A673 (cell line): ENCODE measurements at regions not wholly inside any gene's neighbourhood (a gene's known extent, or its start where the extent isn't known, plus 50 kb on each side); places are given as distances from the start of the nearest gene placed in this dataset.

Source experiments
- BruUV-seq: library from RNA; stranded (reverse); fragments of 400-500 nt; replicated peaks from 2 replicates; lab custom pipeline; 2021; lab: Mats Ljungman, UMichigan
- CTCF ChIA-PET: fragments of 300-600 bp; sonication (Branson Sonifier 250); formaldehyde crosslinking; loops from one replicate; lab custom pipeline; 2022; ENCODE audit warnings: antibody characterized with exemption; lab: Charles Lee
- POLR2A ChIA-PET: fragments of 300-600 bp; sonication (Branson Sonifier 250); formaldehyde crosslinking; loops from one replicate; lab custom pipeline; 2022; ENCODE audit warnings: antibody characterized with exemption; ENCODE audit not compliant: low non-redundant PET; lab: Charles Lee
- DNase-seq: peaks from one replicate; pipeline ENCODE4 v3.0.0-alpha.2; 2015; ENCODE audit warnings: low spot score
- H3K27ac ChIP-seq: fragments of 200-600 bp; sonication (generic); 2 replicates; pipeline ENCODE4 v1.5.1; 2016; ENCODE audit warnings: mixed run types, low read depth, mild to moderate bottlenecking, mixed read lengths, antibody characterized with exemption, low read length; ENCODE audit not compliant: poor library complexity, severe bottlenecking
- H3K27me3 ChIP-seq: fragments of 200-600 bp; sonication (generic); replicated peaks from 2 replicates; pipeline ENCODE4 v1.6.1; 2017; ENCODE audit warnings: mixed run types, low read depth, mild to moderate bottlenecking, mixed read lengths, antibody characterized with exemption, low read length; ENCODE audit not compliant: insufficient read depth, poor library complexity
- H3K36me3 ChIP-seq: fragments of 200-600 bp; sonication (generic); 2 replicates; pipeline ENCODE4 v1.6.1; 2016; ENCODE audit warnings: mixed run types, mild to moderate bottlenecking, mixed read lengths, antibody characterized with exemption, low read length; ENCODE audit not compliant: insufficient read depth, poor library complexity, severe bottlenecking
- H3K4me1 ChIP-seq: fragments of 200-600 bp; sonication (generic); 2 replicates; pipeline ENCODE4 v1.6.1; 2017; ENCODE audit warnings: mixed run types, mild to moderate bottlenecking, mixed read lengths, antibody characterized with exemption, low read length; ENCODE audit not compliant: insufficient read depth, poor library complexity, severe bottlenecking
- H3K4me3 ChIP-seq: fragments of 200-600 bp; sonication (generic); 2 replicates; pipeline ENCODE4 v1.5.1; 2016; ENCODE audit warnings: low read depth, mixed run types, mild to moderate bottlenecking, mixed read lengths, low read length; ENCODE audit not compliant: poor library complexity, severe bottlenecking
- H3K9me3 ChIP-seq: fragments of 200-600 bp; sonication (generic); 2 replicates; pipeline ENCODE4 v1.6.1; 2016; ENCODE audit warnings: mixed run types, low read depth, mild to moderate bottlenecking, mixed read lengths, antibody characterized with exemption, low read length; ENCODE audit not compliant: poor library complexity, severe bottlenecking
- EZH2 ChIP-seq: fragments of 200-600 bp; sonication (generic); IDR thresholded peaks from 2 replicates; pipeline ENCODE4 v1.6.1; 2017; ENCODE audit warnings: borderline replicate concordance, low read depth, mild to moderate bottlenecking, mixed read lengths, antibody characterized with exemption, low read length; ENCODE audit not compliant: poor library complexity, severe bottlenecking
- intact Hi-C: fragments of 100-400 bp; cut with micrococcal nuclease; formaldehyde crosslinking; loops from one replicate; pipeline ENCODE4 v1.10.0; 2022; ENCODE audit not compliant: unreplicated experiment
- TF ChIP-seq, protein P1 (sequence below): fragments of 300-800, 200-600 bp; sonication (generic); conservative IDR thresholded peaks from 2 replicates; pipeline ENCODE4 v1.5.1; 2017; ENCODE audit warnings: low read depth, mild to moderate bottlenecking, antibody characterized with exemption, low read length, moderate library complexity, mixed read lengths

DNA sequence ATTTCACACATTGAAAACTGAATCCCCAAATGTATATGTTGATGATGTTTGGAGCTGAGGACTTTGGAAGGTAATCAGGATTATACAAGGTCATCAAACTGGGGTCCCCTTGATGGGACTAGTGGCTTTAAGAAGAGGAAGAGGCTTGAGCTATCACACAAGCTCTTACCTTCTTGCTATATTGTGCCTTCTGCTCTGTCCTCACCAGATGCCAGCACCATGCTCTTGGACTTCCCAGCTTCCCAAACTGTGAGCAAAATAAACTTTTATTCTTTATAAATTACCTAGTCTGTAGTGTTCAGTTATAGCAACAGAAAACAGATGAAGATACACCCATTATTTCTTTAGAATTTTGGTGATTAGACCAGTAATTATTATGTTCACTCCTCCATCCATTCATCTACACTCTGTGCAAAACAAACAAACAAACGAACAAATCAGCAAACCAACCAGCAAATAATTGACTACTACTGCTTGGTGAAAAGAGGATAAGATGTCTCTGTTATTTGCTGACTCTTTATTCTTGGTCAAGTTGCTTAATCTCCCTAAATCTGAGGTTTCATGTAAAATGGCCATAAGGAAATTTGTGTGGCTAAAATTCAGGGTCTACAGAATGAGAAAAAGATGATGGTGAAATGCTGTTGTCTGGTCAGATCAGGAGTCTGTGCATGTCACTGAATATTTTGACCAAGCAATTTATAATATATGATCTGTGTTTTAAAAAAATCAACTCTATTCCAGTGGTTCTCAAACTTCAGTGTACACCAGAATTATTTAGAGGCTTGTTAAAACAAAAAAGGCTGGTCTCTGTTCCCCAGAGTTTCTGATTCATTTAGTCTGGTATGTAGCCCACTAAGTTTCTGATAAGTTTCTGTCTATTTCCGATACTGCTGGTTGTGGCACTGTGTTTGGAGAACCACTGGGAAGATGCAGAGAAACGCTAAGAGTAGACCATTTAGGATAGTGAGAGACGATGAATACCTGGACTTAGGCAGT lies 854.1 kb downstream of the MAT2B start:
- Histone ChIP-seq H3K4me1 (no peaks in the 10 kb centered on the region), H3K36me3 (no peaks in the 10 kb centered on the region), H3K27ac (no peak overlapping the region), H3K27me3 (peaks cover 28% of the 10 kb centered on the region), H3K9me3 (no peaks in the 10 kb centered on the region), H3K4me3 (no peak overlapping the region)
- no peak for DNase-seq
- intact Hi-C loops: no loop called here
- TF ChIP-seq EZH2: no peak
- TF ChIP-seq, protein P1, sequence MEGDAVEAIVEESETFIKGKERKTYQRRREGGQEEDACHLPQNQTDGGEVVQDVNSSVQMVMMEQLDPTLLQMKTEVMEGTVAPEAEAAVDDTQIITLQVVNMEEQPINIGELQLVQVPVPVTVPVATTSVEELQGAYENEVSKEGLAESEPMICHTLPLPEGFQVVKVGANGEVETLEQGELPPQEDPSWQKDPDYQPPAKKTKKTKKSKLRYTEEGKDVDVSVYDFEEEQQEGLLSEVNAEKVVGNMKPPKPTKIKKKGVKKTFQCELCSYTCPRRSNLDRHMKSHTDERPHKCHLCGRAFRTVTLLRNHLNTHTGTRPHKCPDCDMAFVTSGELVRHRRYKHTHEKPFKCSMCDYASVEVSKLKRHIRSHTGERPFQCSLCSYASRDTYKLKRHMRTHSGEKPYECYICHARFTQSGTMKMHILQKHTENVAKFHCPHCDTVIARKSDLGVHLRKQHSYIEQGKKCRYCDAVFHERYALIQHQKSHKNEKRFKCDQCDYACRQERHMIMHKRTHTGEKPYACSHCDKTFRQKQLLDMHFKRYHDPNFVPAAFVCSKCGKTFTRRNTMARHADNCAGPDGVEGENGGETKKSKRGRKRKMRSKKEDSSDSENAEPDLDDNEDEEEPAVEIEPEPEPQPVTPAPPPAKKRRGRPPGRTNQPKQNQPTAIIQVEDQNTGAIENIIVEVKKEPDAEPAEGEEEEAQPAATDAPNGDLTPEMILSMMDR: no peak
- no TSS peak for BruUV-seq
- CTCF ChIA-PET: no interaction called here
- POLR2A ChIA-PET: no interaction called here

DNA sequence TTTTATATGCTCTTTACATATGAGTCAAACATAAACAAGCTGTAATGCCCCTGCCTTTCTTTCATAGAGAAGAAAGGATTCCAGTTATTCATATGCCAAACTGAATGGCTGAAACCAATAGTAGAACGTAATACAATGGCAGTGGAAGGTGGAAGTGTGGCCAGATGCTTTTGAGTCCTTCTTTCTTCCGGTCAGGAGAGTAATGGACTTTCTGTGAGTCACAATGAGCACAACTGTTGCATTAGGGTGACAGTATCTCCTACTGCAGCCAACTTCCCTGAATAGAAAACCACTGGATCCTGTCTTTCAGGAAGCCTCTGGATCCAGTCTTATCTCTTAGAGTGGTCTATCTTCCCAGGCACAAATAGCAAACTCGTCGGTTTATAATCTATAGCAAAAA lies 855.2 kb downstream of the MAT2B start:
- Histone ChIP-seq H3K4me3 (no peak overlapping the region), H3K36me3 (no peaks in the 10 kb centered on the region), H3K27me3 (peaks cover 30% of the 10 kb centered on the region), H3K9me3 (no peaks in the 10 kb centered on the region), H3K27ac (no peak overlapping the region), H3K4me1 (no peaks in the 10 kb centered on the region)
- no peak for DNase-seq
- no peak for TF ChIP-seq EZH2
- TF ChIP-seq, protein P1: no peak
- POLR2A ChIA-PET: no interaction called here
- intact Hi-C loops: no loop called here
- BruUV-seq: no TSS peak
- CTCF ChIA-PET: no interaction called here

DNA sequence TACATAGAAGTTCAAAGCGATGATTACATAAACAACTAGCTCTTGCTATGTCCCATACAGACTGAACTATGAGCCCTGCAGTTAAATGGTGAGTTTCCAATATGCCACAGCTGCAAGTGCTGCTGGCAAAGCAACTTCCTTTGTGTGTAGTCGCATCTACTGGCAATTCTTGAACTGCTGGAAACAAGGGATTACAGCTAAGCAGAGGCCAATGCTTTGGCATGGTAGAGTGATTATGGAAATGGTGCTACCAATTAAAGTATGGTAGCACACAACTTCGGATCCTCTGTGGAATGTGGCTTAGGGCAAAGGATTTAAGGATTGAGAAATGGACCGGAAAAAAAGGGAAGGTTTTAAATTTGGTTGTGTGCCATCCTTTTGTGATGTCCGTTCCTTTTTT lies 856.6 kb downstream of the MAT2B start:
- Histone ChIP-seq H3K36me3 (no peaks in the 10 kb centered on the region), H3K9me3 (no peaks in the 10 kb centered on the region), H3K27me3 (peaks cover 30% of the 10 kb centered on the region), H3K4me1 (no peaks in the 10 kb centered on the region), H3K27ac (no peak overlapping the region), H3K4me3 (no peak overlapping the region)
- CTCF ChIA-PET: no interaction called here
- TF ChIP-seq, protein P1: no peak
- no peak for TF ChIP-seq EZH2
- no peak for DNase-seq
- intact Hi-C loops: no loop called here
- POLR2A ChIA-PET: no interaction called here
- BruUV-seq: no TSS peak
